ENCODE measurements at regions not wholly inside any gene's neighbourhood (a gene's known extent, or its start where the extent isn't known, plus 50 kb on each side); places are given as distances from the start of the nearest gene placed in this dataset.

GRCh38 chr18:22528291-22528690, 110.6 kb upstream of the CTAGE1 start:
- TF ChIP-seq REST (IDR thresholded peaks at IDR 0.05; ENCODE audit: insufficient read depth in 1 of 2, low read depth in 2 of 2, low read length in 2 of 2) (no peak), POLR2AphosphoS5 (IDR thresholded peaks at IDR 0.05; ENCODE audit: low read depth, low read length) (no peak), TAF1 (IDR thresholded peaks at IDR 0.05; ENCODE audit: borderline replicate concordance, insufficient read depth, low read length) (no peak), SIN3A (IDR thresholded peaks at IDR 0.05; ENCODE audit: borderline replicate concordance, insufficient read depth, low read length) (0 out of 2 replicates have a peak, but pooled peaks have one; percentile 21), FOXP2 (optimal IDR thresholded peaks at IDR 0.05; ENCODE audit: borderline replicate concordance, extremely low read depth, extremely low read length, insufficient read depth) (no peak)
